ENCODE measurements at regions not wholly inside any gene's neighbourhood (a gene's known extent, or its start where the extent isn't known, plus 50 kb on each side); places are given as distances from the start of the nearest gene placed in this dataset.

GRCh38 chr2:235391921-235392615 lies 101.8 kb upstream of the AGAP1 start:
- H3K27me3 ChIP-seq (ENCODE audit: control insufficient read depth, insufficient read depth, low read length), result no peaks in the 10 kb centered on the region
- intact Hi-C loops (cut with DNase I), result no loop called here
- no peak for DNase-seq
- no peaks in the 10 kb centered on the region for H3K4me1 ChIP-seq (ENCODE audit: control insufficient read depth in 2 of 3, insufficient read depth in 2 of 3, low read depth in 1 of 3, low read length in 3 of 3)
- H3K9me3 ChIP-seq (ENCODE audit: control insufficient read depth in 2 of 3, insufficient read depth in 1 of 3, low read length in 3 of 3), result no peaks in the 10 kb centered on the region
- no peaks in the 10 kb centered on the region for H3K36me3 ChIP-seq (ENCODE audit: control insufficient read depth in 2 of 3, insufficient read depth in 3 of 3, low read length in 3 of 3)
- no peak overlapping the region for H3K9ac ChIP-seq (ENCODE audit: low read length in 3 of 3)
- no peak for TF ChIP-seq CTCF (IDR thresholded peaks at IDR 0.05; ENCODE audit: borderline replicate concordance, extremely low read depth, insufficient read depth)
- FAIRE-seq, result no peak
- H3K4me3 ChIP-seq (ENCODE audit: low read length in 3 of 3), result no peak overlapping the region
- no peak overlapping the region for H3K27ac ChIP-seq (ENCODE audit: low read depth in 2 of 2, low read length in 2 of 2)

- Histone ChIP-seq H3K27ac (ENCODE audit: low read depth in 2 of 2, low read length in 2 of 2) (no peak overlapping the region), H3K27me3 (ENCODE audit: control insufficient read depth, insufficient read depth, low read length) (no peaks in the 10 kb centered on the region), H3K4me1 (ENCODE audit: control insufficient read depth in 2 of 3, insufficient read depth in 2 of 3, low read depth in 1 of 3, low read length in 3 of 3) (no peaks in the 10 kb centered on the region), H3K4me3 (ENCODE audit: low read length in 3 of 3) (no peak overlapping the region), H3K9me3 (ENCODE audit: control insufficient read depth in 2 of 3, insufficient read depth in 1 of 3, low read length in 3 of 3) (no peaks in the 10 kb centered on the region), H3K9ac (ENCODE audit: low read length in 3 of 3) (no peak overlapping the region), H3K36me3 (ENCODE audit: control insufficient read depth in 2 of 3, insufficient read depth in 3 of 3, low read length in 3 of 3) (no peaks in the 10 kb centered on the region)
- TF ChIP-seq CTCF (IDR thresholded peaks at IDR 0.05; ENCODE audit: borderline replicate concordance, extremely low read depth, insufficient read depth), result no peak
- FAIRE-seq, result no peak
- DNase-seq, result no peak
- intact Hi-C loops (cut with DNase I), result no loop called here
These were observed 99.5 kb upstream of the AGAP1 start for GRCh38 chr2:235394278-235394828.

- no peak for FAIRE-seq
- H3K9me3 ChIP-seq (ENCODE audit: control insufficient read depth in 2 of 3, insufficient read depth in 1 of 3, low read length in 3 of 3), result no peaks in the 10 kb centered on the region
These were observed 97.6 kb upstream of the AGAP1 start for GRCh38 chr2:235396071-235396846.

More at GRCh38 chr2:235396071-235396846, 97.6 kb upstream of the AGAP1 start:
- no peaks in the 10 kb centered on the region for H3K36me3 ChIP-seq (ENCODE audit: control insufficient read depth in 2 of 3, insufficient read depth in 3 of 3, low read length in 3 of 3)
- H3K9ac ChIP-seq (ENCODE audit: low read length in 3 of 3), result no peak overlapping the region
- H3K4me1 ChIP-seq (ENCODE audit: control insufficient read depth in 2 of 3, insufficient read depth in 2 of 3, low read depth in 1 of 3, low read length in 3 of 3), result no peaks in the 10 kb centered on the region
- H3K27ac ChIP-seq (ENCODE audit: low read depth in 2 of 2, low read length in 2 of 2), result no peak overlapping the region
- H3K4me3 ChIP-seq (ENCODE audit: low read length in 3 of 3), result no peak overlapping the region
- no peak for DNase-seq
- H3K27me3 ChIP-seq (ENCODE audit: control insufficient read depth, insufficient read depth, low read length), result no peaks in the 10 kb centered on the region
- no peak for TF ChIP-seq CTCF (IDR thresholded peaks at IDR 0.05; ENCODE audit: borderline replicate concordance, extremely low read depth, insufficient read depth)
- intact Hi-C loops (cut with DNase I), result no loop called here
